CD14-positive monocyte (primary cell): ENCODE measurements at regions not wholly inside any gene's neighbourhood (a gene's known extent, or its start where the extent isn't known, plus 50 kb on each side); places are given as distances from the start of the nearest gene placed in this dataset.

Experiments used
- DNase-seq, 3 donors: peaks; one replicate each; pipeline ENCODE4 v3.0.0-alpha.2; 2011 to 2022
- H2AFZ ChIP-seq: 2 replicates; pipeline ENCODE4 v1.6.0; 2012; ENCODE audit warnings: mild to moderate bottlenecking, low read depth, low read length, inconsistent platforms; ENCODE audit not compliant: insufficient read depth, poor library complexity, severe bottlenecking
- H3K27ac ChIP-seq, 2 donors: 1 replicate in 1 of 2; 2 replicates in 1 of 2; pipeline ENCODE4 v1.5.1; 2012 to 2013; ENCODE audit warnings: low read length in 2 of 2, control low read depth in 1 of 2, inconsistent platforms in 1 of 2, low read depth in 1 of 2, mild to moderate bottlenecking in 1 of 2
- H3K27me3 ChIP-seq, 2 donors: one replicate each; pipeline versions ENCODE4 v1.6.0 to v1.6.1; 2011 to 2013; ENCODE audit warnings: low read length in 2 of 2; ENCODE audit not compliant: control insufficient read depth in 2 of 2, insufficient read depth in 2 of 2
- H3K36me3 ChIP-seq, 2 donors: replicated peaks in 1 of 2; 1 replicate in 1 of 2; 2 replicates in 1 of 2; pipeline versions ENCODE4 v1.5.1 to v1.6.1; 2012 to 2013; ENCODE audit warnings: low read length in 2 of 2, control low read depth in 1 of 2, inconsistent platforms in 1 of 2, mild to moderate bottlenecking in 1 of 2; ENCODE audit not compliant: insufficient read depth in 2 of 2, control insufficient read depth in 1 of 2
- H3K4me1 ChIP-seq, 2 donors: 1 replicate in 1 of 2; 2 replicates in 1 of 2; pipeline versions ENCODE4 v1.5.1 to v1.6.1; 2012 to 2013; ENCODE audit warnings: low read length in 2 of 2, control low read depth in 1 of 2, inconsistent platforms in 1 of 2, mild to moderate bottlenecking in 1 of 2, moderate library complexity in 1 of 2; ENCODE audit not compliant: insufficient read depth in 2 of 2, control insufficient read depth in 1 of 2
- H3K4me2 ChIP-seq: replicated peaks from 2 replicates; pipeline ENCODE3; 2012; ENCODE audit warnings: low read length, moderate library complexity, mild to moderate bottlenecking; ENCODE audit not compliant: poor library complexity, severe bottlenecking; ENCODE audit errors: extremely low read depth
- H3K4me3 ChIP-seq, 3 experiments: fragments of 200-600 bp in 1 of 3; sonication (generic) in 1 of 3; replicated peaks in 1 of 3; 1 replicate in 2 of 3; 2 replicates in 1 of 3; pipeline ENCODE4 v1.5.1; 2011 to 2013; ENCODE audit warnings: low read length in 3 of 3, mild to moderate bottlenecking in 3 of 3, control low read depth in 2 of 3, low read depth in 2 of 3, inconsistent platforms in 1 of 3, moderate library complexity in 1 of 3
- H3K79me2 ChIP-seq: 2 replicates; pipeline ENCODE4 v1.6.0; 2012; ENCODE audit warnings: mild to moderate bottlenecking, control low read depth, inconsistent platforms, low read length, moderate library complexity; ENCODE audit not compliant: insufficient read depth
- H3K9ac ChIP-seq: 2 replicates; pipeline ENCODE4 v1.6.0; 2017; ENCODE audit warnings: low read length, mild to moderate bottlenecking; ENCODE audit not compliant: insufficient read depth, poor library complexity, severe bottlenecking
- H3K9me3 ChIP-seq, 2 donors: replicated peaks in 1 of 2; 1 replicate in 1 of 2; 2 replicates in 1 of 2; pipeline versions ENCODE4 v1.5.1 to v1.6.1; 2012 to 2013; ENCODE audit warnings: low read length in 2 of 2, control low read depth in 1 of 2; ENCODE audit not compliant: control insufficient read depth in 1 of 2, insufficient read depth in 1 of 2
- H4K20me1 ChIP-seq: 2 replicates; pipeline ENCODE4 v1.6.0; 2012; ENCODE audit warnings: mild to moderate bottlenecking, low read length, control low read depth, moderate library complexity; ENCODE audit not compliant: insufficient read depth
- H3K27ac Mint-ChIP-seq, 7 donors: one replicate each; pipeline ENCODE4 v1.8.0; 2020; ENCODE audit warnings: mild to moderate bottlenecking in 7 of 7, mixed read lengths in 7 of 7, moderate library complexity in 6 of 7, inconsistent platforms in 2 of 7
- H3K27me3 Mint-ChIP-seq, 3 donors: one replicate each; pipeline ENCODE4 v1.8.0; 2021 to 2022; ENCODE audit warnings: low read depth in 3 of 3, mild to moderate bottlenecking in 3 of 3, mixed read lengths in 3 of 3, moderate library complexity in 3 of 3, inconsistent platforms in 1 of 3
- H3K36me3 Mint-ChIP-seq, 2 donors: one replicate each; pipeline ENCODE4 v1.8.0; 2020; ENCODE audit warnings: mixed read lengths in 2 of 2, inconsistent platforms in 1 of 2, mild to moderate bottlenecking in 1 of 2
- H3K4me1 Mint-ChIP-seq: one replicate; pipeline ENCODE4 v1.8.0; 2020; ENCODE audit warnings: mild to moderate bottlenecking, mixed read lengths
- H3K4me3 Mint-ChIP-seq, 2 donors: one replicate each; pipeline ENCODE4 v1.8.0; 2020; ENCODE audit warnings: mild to moderate bottlenecking in 2 of 2, mixed read lengths in 2 of 2, moderate library complexity in 1 of 2
- H3K9me3 Mint-ChIP-seq, 7 donors: one replicate each; pipeline ENCODE4 v1.8.0; 2020 to 2022; ENCODE audit warnings: mixed read lengths in 7 of 7, mild to moderate bottlenecking in 6 of 7, moderate library complexity in 6 of 7, inconsistent platforms in 2 of 7
- CTCF ChIP-seq: fragments of 200-600 bp; IDR thresholded peaks from one replicate; pipeline ENCODE4 v1.8.0; 2022; ENCODE audit warnings: antibody characterized with exemption, mild to moderate bottlenecking
- WGBS: methylation state at CpG from one replicate; pipeline ENCODE4 v1.1.5; 2013; ENCODE audit warnings: missing lambda C conversion rate; ENCODE audit not compliant: insufficient coverage; 5-methylcytosine and 5-hydroxymethylcytosine counted together
- intact Hi-C, 2 donors: fragments of 100-400 bp; cut with micrococcal nuclease; formaldehyde crosslinking; loops; one replicate each; pipeline versions ENCODE4 v1.15.0 to v1.15.1; 2023

- no CpG with 5 or more reads among the region's 1 CpG for WGBS
Measured at GRCh38 chrX:128664211-128664610, 612.0 kb upstream of the ACTRT1 start.

DNA sequence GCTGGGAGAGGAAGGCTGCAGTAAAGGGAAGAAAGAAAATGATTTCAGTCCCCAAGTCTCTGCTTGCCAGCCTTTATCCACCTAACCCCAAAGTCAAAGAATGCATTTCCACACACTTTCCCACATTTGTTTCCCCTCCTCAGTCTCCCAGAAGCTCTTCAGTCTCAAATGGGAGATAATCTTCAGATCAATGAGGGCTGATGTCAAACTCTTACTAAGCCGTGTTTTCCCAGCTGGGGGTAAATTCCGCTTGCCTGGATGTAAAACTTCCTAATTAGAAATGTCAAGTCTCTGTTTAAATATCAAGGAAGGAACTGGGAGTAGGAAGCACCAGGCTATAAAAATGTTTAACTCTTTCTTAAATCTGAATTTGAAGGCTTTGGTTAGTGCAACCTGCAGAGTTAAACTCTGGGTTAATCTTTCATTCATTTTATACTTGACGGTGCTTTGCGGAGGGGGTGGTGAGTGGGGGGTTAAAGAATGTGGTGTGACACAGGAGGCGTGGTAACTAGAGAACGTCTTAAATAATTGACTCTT is 601.4 kb upstream of the ACTRT1 start:
- Mint-ChIP-seq H3K4me3 (no peak overlapping the region), H3K27me3 (no peaks in the 10 kb centered on the region), H3K27ac (no peak overlapping the region), H3K9me3 (peaks cover 0 to 8% (median 2%) of the 10 kb centered on the region in 7 donors), H3K36me3 (no peaks in the 10 kb centered on the region), H3K4me1 (no peaks in the 10 kb centered on the region)
- H3K27me3 ChIP-seq = no peaks in the 10 kb centered on the region
- WGBS = no CpG with 5 or more reads among the region's 6 CpGs
- H3K9ac ChIP-seq = no peak overlapping the region
- no peaks in the 10 kb centered on the region for H4K20me1 ChIP-seq
- H3K9me3 ChIP-seq = peaks cover 0 to 4% of the 10 kb centered on the region in 2 donors
- TF ChIP-seq CTCF = no peak
- no peaks in the 10 kb centered on the region for H3K36me3 ChIP-seq
- H3K4me1 ChIP-seq = no peaks in the 10 kb centered on the region
- no peak for DNase-seq
- no peak overlapping the region for H3K4me2 ChIP-seq
- intact Hi-C loops = no loop called here
- no peak overlapping the region for H3K27ac ChIP-seq
- H2AFZ ChIP-seq = no peak overlapping the region
- H3K79me2 ChIP-seq = no peaks in the 10 kb centered on the region
- H3K4me3 ChIP-seq = no peak overlapping the region

More at GRCh38 chrX:128664211-128664610, 612.0 kb upstream of the ACTRT1 start:
- no peaks in the 10 kb centered on the region for H3K79me2 ChIP-seq
- H3K4me2 ChIP-seq = no peak overlapping the region
- no peak overlapping the region for H3K9ac ChIP-seq
- H3K36me3 ChIP-seq = no peaks in the 10 kb centered on the region
- no peaks in the 10 kb centered on the region for H3K4me1 Mint-ChIP-seq
- peaks cover 0 to 5% of the 10 kb centered on the region in 2 donors for H3K9me3 ChIP-seq
- H3K27ac ChIP-seq = no peak overlapping the region
- H3K36me3 Mint-ChIP-seq = no peaks in the 10 kb centered on the region
- H3K9me3 Mint-ChIP-seq = peaks cover 0 to 4% (median under 1%) of the 10 kb centered on the region in 7 donors
- H3K27ac Mint-ChIP-seq = no peak overlapping the region
- H3K27me3 Mint-ChIP-seq = peaks cover 0 to 3% (median 0%) of the 10 kb centered on the region in 3 donors
- TF ChIP-seq CTCF = no peak
- H3K4me1 ChIP-seq = no peaks in the 10 kb centered on the region
- H3K4me3 ChIP-seq = no peak overlapping the region
- H4K20me1 ChIP-seq = no peaks in the 10 kb centered on the region
- H3K4me3 Mint-ChIP-seq = no peak overlapping the region
- H3K27me3 ChIP-seq = no peaks in the 10 kb centered on the region
- DNase-seq = no peak
- intact Hi-C loops = no loop called here
- no peak overlapping the region for H2AFZ ChIP-seq
